HG03520 (cell line): ENCODE measurements at regions not wholly inside any gene's neighbourhood (a gene's known extent, or its start where the extent isn't known, plus 50 kb on each side); places are given as distances from the start of the nearest gene placed in this dataset.
"Not testable (repeated sequence)": the region's sequence is repeated elsewhere in the genome, so short reads cannot be mapped to it uniquely, and the experiment has no call there.

ENCODE experiments used
- ATAC-seq: cut with Tn5 transposase; IDR thresholded peaks from one replicate; pipeline ENCODE4 v1.9.1; 2021; ENCODE audit warnings: mild to moderate bottlenecking, moderate library complexity; ENCODE audit not compliant: unreplicated experiment

DNA sequence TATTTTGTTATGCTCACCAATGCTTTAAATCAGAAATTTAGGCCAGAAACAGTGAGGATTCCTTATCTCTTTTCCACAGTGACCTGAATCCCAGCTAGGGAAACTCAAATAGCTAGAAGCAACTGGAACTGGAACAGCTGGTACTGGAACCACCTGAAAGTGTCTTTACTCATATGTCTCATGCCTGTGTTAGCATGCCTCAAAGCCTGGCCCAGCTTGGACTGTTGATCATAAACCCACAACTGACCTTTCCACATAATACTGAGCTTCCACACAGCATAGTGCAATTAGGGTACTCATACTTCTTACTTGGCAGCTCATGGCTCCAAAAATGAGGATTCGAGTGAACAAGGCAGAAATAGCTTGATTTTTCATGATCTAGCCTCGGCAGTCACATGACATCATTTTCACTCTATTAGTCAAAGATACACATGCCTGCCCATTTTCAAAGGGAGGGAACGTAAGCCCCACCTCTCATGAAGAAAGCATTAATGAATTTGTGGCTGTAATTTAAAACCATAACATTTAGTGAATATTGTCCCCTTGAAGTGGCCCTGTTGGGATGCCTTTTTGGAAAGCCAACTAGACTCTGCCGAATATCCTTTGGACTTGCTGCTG is 80.8 kb upstream of the ACSL1 start:
- no peak for ATAC-seq

DNA sequence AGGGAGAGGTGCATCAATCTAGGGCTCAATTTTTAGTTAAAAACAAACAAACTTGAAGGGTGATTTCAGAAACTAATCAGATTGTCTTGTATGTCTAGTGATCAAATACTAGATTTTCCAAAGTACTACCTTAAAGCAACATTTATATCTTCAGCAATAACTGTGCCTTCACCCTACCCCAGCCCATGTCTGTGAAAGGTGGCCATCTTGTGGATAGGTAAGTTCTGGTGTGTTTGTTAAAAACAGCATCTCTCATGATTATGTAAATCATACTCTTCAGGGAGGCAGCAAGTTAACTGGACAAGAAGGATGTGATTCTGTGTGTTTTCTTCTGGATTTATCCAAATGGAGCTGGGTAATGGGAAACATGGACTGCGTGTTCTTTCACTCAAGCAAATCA is 81.4 kb upstream of the ACSL1 start:
- no peak for ATAC-seq

- no peak for ATAC-seq
These were observed 82.0 kb upstream of the ACSL1 start for GRCh38 chr4:184907810-184908209.

GRCh38 chr4:184911310-184911709 is 85.5 kb upstream of the ACSL1 start:
- no peak for ATAC-seq

DNA sequence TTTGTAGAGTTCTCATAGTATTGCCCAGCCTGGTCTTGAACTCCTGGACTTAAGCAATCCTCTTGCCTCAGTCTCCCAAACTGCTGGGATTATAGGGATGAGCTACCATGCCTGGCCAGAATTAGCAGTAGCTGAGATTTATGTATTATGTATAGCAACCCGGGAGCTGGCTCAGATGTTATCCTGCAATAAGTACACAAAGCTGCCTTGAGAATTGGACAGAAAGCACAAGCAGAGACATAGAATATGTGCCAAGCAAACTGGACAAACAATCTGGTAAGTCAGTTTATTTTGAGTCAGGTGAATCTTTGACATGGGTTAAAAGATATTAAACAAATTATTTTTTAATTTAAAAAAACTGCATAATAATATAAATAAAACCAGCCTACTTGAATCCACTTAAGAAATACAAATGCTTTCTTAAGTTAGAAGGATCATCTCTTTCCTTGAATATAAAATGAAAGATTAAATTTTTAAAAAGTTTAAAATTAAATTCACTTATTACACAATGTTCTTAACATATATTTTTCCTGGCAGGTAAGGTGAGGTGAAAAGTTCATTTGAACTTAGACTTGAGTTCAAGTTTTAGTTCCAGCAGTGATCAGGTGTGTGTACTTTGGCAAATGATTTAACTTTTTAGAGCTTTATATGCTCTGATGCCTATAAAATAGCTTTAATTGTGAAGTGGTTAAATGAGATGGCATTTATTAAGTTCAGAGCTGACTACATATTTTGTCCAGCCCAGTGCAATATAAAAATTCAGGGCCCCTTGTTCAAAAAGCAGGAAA is 87.8 kb upstream of the ACSL1 start:
- ATAC-seq = no peak

- not testable (repeated sequence) for ATAC-seq
These were observed 93.0 kb upstream of the ACSL1 start for GRCh38 chr4:184918799-184919198.

GRCh38 chr4:184921456-184921855 is 95.7 kb upstream of the ACSL1 start:
- no peak for ATAC-seq

- ATAC-seq = no peak
These were observed 96.0 kb upstream of the HELT start for GRCh38 chr4:184922301-184922700.

GRCh38 chr4:184924516-184924915 is 93.8 kb upstream of the HELT start:
- no peak for ATAC-seq

- no peak for ATAC-seq
These were observed 88.8 kb upstream of the HELT start for GRCh38 chr4:184929476-184929875.

GRCh38 chr4:184930026-184930425 is 88.3 kb upstream of the HELT start:
- no peak for ATAC-seq

- ATAC-seq = no peak
These were observed 85.9 kb upstream of the HELT start for GRCh38 chr4:184932343-184932742.

- no peak for ATAC-seq
These were observed 85.0 kb upstream of the HELT start for GRCh38 chr4:184933311-184933710.

DNA sequence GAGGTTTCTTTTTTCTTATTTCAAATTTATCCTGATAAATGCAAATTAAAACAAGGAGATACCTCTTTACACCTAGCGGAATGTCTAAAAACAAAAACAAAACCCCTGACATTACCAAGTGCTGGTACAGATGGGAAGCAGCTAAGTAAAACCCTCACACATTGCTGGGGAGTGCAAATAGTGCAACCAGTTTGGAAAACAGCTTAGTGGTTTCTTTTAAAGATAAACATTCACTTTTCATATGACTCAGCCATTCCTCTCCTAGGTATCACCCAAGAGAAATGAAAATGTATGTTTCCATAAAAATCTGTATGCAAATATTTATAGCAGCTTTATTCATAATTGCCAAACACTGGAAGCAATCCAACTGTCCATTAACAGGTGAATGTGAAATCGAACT is 84.1 kb upstream of the HELT start:
- no peak for ATAC-seq

- no peak for ATAC-seq
These were observed 83.3 kb upstream of the HELT start for GRCh38 chr4:184934961-184935360.

DNA sequence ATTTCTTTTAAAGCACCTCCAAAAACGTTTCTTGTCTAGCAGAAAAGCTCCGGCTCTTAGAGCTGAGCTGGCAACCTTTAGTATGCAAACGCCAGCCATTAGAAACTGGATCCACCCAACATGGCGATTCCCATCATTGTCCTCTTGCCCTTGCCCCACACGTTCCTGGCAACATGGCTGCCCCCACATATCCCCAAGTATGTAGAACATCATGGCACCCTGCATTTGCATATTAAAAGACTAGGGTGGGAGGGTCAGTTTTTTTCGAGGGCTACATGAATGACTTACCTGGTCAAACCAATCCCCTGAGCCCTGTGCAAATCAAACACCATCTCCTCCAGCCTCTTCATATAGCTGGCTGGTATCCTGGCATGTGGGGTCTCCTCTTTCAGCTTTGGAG is 82.2 kb upstream of the HELT start:
- ATAC-seq = no peak

- ATAC-seq = no peak
These were observed 81.1 kb upstream of the HELT start for GRCh38 chr4:184937030-184937710.

- ATAC-seq = no peak
These were observed 80.5 kb upstream of the HELT start for GRCh38 chr4:184937745-184938144.

DNA sequence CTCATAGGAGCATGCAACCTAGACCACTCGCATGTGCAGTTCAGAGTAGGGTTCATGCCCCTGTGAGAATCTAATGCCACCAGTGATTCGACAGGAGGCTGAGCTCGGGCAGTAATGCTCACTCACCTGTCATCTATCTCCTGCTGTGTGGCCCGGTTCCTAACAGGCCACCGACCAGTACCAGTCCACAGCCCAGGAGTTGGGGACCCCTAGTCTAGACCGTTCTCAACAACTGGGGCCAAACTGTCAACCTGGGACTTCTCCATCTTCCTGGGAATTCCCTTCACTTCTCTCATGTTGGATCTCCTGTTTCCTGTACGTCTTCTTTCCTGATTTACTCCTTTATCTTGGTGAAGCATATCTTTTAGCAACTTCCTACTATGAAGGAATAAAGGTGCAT is 79.4 kb upstream of the HELT start:
- ATAC-seq = no peak

DNA sequence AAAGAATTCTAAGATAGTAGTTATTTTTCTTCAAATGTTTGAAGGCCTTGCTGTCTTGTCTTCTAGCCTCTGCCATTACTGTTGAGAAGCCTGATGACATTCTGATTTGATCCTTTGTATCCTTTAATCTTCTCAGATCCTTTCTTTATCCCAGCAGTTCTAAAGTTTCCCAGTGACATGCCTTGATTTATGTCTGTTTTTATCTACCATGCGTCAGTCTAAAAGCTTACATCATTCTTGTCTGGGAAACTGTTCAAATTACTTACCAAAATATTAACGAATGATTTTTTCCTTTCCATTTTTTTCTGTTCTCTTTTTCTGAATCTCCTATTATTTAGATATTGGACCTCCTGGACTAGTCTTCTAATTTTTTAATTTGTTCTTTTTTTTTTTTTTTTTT is 78.3 kb upstream of the HELT start:
- ATAC-seq = no peak

DNA sequence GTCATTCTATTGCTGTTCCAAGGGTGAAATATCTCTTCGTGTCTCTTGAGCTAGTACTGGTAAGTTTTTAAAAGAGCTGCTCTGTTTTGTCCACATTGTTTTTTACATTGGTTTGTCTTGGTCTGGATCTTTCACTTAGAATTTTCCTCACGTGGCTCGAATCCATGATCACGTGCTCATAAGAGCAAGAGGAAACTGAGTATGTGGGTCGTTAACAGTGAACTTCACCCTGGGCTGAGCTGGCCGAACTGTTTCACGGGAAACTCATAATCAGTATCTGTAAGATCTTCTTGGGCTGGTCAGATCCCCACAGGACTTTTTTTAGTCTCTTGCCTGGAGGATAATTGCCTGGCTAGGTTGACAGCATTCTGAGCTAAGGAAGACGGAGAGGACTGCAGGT is 77.8 kb upstream of the HELT start:
- no peak for ATAC-seq
